ENCODE measurements at regions not wholly inside any gene's neighbourhood (a gene's known extent, or its start where the extent isn't known, plus 50 kb on each side); places are given as distances from the start of the nearest gene placed in this dataset.

DNA sequence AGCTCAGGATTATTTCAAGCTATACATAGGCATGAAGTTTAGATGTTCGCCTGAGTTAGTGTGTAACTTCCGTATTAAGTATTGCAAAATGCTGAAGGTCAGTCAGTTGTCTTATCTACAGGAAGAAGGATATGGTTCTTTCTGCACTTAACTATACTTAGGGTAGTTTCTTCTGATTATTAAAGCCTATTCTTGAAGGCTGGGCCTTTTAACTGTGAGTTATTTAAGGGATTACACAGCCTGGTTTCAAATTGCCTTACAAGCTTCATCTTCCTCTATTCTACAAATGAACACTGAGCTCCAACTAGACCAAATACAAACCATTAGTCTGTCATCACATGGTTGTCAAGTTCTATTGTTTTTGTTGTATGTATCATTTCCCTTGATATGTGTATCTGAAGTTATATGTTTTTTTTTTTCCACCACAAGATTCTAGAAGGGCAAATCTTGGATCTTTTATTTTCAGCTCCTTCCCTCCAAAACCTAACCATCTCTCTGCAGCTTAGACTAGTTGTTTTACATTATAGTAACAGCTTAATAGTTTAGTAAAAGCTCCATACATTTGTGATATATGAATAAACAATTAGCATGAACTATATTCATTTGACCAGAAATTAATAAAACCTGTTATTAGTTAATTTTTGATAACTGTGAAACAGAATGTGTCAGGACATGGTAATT lies 272.9 kb upstream of the KCNMB2 start:
- DNase-seq (ENCODE audit: low spot score), result no peak

DNA sequence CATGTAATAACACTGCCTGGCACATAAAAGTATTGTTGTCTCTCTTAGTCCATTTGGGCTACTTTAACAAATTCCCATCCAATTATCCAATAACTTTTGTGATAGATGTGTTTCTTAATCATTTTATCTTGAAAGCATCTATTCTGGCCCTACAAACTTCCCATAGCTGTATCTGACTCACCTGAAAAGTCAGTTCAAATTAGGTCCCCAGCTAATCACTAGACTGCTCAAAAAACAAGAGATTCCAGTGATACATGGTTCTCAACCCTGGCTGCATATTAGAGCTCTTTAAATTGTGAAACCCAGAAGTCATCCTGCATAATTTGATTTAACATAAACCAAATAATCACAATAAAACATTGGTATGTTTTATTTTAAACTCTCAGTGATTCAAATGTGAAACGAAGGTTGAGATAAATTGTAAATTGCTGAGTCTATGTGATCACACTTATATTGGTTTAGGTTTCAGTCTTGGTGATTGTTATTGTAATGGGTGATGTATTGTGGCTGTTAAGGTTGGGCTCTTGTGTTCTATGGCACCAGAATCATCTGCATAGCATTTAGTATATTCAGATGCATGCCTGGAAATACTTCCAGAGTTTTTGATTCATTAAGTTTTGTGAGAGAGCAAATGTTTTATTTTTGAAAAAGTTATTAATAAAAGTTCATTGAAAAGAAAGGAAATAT lies 268.9 kb upstream of the KCNMB2 start:
- DNase-seq (ENCODE audit: low spot score), result no peak

DNA sequence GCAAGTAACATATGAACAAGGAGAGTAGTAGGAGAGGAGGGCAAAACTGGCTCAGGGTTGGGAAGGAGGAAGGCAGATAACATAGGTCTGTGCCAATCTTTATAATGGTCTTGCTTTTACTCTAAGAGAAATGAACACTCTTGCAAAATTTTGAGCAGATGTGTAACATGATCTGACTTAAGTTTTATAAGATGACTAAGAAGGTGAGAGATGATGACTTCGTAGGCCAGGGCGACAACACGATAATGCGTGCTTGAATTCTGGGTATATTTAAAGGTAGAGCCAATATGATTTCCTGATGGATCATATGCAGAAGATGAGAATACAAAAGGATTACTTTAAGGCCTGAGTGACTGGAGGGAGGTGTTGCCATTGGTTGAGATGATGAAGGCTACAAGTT lies 265.4 kb upstream of the KCNMB2 start:
- DNase-seq (ENCODE audit: low spot score), result no peak

DNA sequence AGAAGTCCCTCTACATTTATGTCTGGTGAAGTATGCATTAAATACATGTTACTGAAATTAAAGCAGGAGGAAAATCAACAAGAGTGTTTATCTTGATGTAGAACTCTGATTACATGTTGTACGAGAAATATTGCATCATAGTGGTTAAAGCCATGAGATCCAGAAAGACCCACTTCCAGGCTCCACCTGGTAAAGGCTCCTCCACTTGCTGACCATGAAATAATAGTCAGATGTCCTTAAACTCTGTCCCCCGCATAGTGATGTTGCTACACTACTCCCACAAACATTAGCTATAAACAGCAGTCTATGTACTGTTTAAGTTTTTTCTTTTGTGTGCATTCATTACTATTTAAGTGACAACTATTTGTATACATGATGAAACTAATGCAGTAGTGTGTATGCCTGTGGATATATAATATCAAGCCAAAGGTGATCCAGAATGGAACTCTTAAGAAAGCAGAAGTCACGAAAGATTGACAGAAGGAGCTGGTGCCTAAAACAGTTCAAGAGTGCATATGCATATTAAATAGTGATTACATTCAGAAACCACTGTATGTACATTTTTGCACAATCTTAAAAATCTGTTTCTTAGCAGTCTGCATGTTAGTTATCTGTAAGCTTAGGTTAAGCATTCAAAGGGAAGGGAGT lies 264.4 kb upstream of the KCNMB2 start:
- DNase-seq (ENCODE audit: low spot score), result no peak

DNA sequence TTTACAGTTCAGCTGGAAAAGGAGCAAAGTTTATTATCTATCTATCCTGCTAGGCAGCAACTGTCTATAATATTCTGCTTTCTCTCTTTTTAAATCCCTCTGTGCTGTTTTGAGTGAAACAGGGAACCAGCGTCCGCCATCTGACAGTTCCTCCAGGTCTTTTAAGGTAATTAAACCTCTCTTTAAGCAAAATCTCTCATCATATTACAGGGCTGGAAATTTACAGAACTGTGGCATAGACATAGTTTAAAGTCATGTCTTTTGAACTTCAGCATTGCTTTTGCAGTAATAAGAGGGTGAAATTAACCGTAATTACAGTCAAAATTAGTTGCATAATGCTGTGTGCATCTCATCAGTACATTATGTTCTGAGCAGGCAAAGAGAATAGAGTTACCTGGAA lies 263.4 kb upstream of the KCNMB2 start:
- no peak for DNase-seq (ENCODE audit: low spot score)

DNA sequence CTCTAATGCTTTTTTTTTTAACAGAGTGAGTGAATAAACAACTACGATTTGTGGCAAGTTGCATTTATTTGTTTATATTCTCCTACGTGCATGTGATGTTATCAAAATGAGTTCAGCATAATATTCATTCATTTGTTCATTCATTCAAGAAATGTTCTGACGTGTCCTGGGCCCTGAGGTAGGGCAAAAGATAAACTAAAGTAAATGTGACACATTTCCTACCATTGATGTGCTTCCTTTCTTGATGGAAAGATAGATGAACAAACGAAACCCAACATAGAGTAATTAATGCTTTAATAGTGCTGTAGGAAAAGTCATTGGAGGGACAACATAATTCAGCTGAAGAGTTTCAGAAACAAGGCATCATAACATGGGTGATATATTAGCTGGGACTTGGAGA lies 261.5 kb upstream of the KCNMB2 start:
- DNase-seq (ENCODE audit: low spot score), result no peak

DNA sequence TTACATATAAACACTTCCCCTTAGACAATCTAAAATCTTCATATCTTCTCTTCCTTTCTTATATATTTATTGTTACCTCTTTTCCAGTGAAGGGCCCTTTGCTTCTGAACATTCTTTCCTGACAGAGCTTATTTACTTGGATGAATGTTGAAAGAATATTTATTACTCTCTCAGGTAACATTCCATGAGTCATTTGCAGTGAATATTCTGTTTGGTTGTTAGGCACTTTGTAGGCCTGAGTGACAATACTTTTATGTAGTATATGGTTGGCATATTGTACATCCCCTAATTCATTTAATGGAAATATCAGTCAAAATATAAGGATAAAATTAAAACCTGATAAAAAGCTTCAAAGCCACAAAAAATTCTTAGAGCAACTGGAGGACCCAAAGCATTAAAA lies 260.9 kb upstream of the KCNMB2 start:
- DNase-seq (ENCODE audit: low spot score), result no peak

DNA sequence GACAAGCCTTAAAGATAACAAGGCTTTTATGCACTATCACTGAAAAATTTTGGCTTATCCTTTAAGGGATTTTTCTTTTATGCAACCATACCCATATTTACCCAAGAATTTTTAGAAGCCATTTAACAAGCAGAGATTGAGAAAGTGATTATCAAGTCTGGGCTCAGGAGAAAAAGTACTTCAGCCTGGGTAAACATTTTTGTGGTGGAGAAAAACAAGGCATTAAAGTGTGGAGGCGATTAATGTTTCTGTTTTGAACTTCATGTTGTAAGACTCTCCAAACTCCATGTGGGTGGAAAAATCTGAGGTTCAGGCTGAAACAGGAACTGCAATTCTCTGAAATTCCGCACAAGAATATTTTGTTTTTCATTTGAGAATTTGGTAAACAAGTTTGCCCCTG lies 260.4 kb upstream of the KCNMB2 start:
- DNase-seq (ENCODE audit: low spot score), result no peak

DNA sequence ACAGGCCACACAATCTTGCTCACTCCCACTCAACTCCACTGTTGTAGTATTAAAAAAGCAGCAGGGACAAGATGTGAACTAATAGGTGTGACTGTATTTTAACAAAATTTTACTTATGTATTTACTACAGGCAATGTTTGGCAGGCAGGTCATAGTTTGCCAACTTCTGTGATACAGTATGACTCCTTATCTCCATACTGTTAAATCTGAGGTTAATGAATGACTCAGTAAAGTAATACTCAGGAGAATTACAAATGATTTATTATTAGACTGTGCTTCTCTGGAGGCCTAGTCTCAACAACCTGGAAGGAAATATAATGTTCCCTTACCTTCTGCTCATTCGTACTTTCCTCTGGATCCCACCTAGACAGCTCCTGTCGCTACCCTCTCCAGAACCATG lies 258.6 kb upstream of the KCNMB2 start:
- DNase-seq (ENCODE audit: low spot score), result no peak

DNA sequence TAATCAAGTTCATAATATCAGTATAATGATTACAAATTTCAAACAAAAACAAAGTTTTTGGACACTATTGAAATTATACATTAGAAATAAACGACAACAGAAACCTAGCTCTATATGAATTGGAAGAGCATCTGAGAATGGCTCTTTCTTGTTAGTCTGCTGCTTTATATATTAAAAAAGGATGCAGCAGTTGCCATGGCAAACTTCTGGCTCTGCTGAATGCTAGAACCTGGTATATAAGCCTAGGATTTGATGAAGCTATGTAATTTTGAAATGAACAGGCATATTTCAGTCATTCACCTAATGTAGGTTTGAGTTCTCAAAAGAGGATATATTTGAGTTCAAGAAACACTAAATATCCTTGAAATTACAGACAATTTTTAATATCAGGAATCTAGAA lies 252.7 kb upstream of the KCNMB2 start:
- DNase-seq (ENCODE audit: low spot score), result no peak

DNA sequence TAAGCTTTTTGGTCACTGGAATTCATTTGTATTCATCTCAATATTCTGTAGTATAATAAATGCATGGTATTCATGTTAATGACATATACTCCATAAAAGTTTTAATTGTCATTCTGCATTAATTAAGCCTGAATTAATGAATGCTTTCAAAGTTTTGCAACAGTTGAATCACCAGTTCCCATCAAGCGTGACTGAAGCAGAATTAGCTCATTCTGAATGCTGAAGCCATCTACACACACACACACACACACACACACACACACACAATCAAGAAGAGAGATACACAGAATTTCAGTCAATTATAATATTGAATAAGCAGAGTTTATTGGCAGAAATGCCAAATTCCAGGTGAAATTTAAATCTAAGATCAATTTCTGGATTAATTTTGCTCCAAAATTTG lies 252.1 kb upstream of the KCNMB2 start:
- DNase-seq (ENCODE audit: low spot score), result no peak

DNA sequence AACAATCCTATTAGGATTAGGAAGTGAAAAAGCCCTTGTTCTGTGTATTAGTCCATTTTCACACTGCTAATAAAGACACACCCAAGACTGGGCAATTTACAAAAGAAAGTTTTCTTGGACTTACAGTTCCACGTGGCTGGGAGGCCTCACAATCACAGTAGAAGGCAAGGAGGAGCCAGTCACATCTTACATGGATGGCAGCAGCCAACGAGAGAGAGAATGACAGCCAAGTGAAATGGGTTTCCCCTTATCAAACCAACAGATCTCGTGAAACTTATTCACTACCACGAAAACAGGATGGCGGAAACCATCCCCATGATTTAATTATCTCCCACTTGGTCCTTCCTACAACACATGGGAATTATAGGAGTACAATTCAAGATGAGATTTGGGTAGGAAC lies 248.2 kb upstream of the KCNMB2 start:
- DNase-seq (ENCODE audit: low spot score), result no peak

DNA sequence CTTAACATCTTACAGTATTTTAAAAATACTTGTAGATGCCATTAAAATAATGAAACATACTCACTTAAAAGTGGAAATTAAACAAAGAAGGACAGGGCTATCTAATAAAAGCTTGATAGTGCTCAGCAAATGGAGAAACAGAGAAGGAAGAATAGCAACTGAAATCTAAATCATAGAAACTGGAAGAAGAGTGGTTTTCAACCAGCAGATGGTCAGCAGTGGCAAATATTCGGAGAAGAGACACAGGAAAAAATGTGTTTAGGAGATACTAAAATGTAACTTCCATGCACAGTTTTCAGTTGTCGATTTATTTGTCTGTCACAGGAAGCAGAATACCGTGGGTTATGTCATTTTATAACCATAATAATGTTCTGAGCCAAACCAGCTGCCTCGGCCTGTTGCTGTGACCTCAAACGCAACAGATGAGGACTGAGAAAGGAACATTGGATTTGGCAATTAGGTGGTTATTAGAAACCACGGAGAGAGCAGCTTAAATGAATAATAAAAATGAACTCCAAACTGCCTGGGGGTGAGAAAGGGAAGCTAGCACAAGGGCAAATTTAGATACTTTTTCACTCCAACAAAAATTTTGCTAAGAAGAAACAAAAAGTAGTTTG lies 246.6 kb upstream of the KCNMB2 start:
- DNase-seq (ENCODE audit: low spot score), result no peak

DNA sequence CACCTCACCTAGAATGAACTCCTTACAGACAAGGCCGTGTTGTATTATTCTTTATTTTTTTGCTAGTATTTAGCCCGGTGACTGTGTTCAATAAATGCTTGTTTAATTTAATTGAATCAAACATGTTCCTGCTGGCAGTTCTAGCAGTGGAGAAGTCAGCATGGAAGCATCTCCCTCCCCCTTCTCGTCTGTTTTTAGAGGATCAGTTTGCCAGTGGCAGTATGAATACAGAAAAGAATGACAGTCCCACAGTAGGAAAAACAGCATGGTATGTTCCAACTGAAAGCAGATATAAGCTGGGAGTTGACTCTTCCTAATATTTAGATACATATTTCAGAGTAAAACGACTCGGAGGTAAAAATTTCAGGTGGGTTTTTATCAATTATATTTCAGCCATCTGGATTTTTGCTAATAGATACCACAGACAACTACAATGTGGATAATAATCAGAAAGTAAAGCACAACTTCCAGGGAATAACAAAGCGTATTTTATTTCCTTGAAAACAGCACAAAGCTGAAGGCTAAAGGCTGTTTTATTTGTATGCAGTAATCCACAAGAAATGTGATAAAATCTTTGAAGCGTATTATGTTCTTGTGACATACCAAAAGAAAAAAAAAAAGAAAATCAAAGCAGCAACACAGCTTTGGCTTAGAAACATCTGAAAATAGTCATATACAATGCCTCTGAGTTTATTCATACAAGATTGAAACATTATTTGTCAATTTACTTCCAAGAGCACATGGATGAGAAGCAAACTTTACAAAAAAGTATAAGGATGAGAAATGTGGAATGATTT lies 244.5 kb upstream of the KCNMB2 start:
- no peak for DNase-seq (ENCODE audit: low spot score)

DNA sequence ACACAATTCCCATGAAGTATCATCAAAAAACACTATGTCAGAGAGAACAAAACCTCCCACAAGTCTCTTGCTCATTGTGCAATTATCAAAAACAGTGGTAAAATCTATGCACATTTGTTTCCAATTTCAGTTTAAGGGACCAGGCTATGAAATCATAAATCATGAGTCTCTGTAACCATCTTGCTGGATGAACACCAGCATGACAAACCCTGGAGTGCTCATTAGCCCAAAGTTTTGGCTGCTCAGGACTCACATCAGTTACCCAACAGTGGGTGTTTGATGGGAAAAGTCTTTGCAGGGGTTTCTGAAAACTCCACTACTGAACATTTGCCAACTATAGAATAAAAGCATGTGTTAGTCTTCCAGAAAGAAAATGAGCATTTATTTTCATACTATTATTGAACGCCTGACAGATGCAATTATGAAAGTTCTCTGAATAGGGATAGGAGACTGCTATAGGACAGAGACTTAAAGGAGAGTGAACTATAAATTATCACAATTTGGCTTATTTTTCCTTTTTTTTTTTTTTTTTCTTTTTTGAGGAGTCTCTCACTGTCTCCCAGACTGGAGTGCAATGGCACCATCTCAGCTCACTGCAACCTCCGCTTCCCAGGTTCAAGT lies 240.8 kb upstream of the KCNMB2 start:
- DNase-seq (ENCODE audit: low spot score), result no peak

DNA sequence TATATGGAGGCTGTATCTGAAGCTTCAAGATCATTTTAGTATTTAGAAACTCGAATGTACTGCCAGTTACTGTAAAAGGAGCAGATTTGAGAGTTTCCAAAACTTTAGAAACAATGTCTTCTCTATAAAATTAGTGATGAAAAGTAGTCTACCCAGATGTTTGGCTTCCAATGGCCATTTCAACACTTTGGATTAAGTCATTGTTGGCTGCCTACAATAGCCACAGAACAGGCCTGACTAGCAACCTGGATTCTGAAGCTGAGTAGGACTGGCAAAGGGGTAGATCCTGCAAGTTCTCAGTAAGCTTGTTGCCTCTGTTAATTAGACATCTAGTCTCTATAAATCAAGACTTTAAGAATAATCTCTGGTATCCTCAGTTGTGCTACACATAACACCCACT lies 239.0 kb upstream of the KCNMB2 start:
- no peak for DNase-seq (ENCODE audit: low spot score)

DNA sequence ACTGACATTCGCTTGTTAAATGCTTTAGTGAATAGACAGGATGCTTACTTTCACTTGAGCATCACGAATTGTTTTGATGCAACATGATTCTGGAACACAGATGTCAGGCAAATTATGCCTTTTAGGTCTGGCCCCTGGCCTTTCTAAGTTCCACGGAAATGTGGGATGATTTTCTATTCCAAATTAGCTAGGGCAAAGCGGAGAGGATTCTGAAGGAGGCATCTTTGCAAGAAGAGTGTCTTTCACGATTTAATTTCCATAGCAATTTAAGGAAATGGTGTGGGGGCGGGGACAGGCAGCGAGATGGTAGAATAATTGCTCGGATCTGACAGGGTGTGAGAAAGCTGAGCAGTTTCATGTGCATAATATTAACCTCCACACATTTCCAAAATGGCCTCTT lies 238.5 kb upstream of the KCNMB2 start:
- no peak for DNase-seq (ENCODE audit: low spot score)

DNA sequence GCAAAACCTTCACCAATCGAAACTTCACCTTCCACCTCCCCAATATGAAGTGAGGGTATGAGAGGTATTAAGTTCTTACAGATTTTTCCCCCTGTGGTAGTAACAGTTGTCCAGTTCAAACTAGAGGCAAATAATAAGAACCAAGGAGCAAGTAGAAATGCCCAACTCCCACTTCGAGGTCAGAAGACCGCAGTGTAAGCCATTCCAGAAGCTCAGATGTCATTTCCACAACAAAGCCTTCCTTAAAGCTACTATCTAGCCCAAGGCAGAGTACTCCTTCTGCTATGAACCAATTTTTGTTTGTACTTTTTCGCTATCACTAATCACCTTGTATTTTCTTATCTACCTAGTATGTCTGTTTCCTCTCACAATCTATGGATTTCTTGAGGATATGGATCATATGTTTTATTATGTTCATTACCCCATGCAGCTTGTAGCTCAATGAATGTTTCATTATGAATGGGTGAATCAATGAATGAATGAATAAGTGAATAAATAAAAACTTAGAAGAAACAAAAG lies 235.7 kb upstream of the KCNMB2 start:
- no peak for DNase-seq (ENCODE audit: low spot score)

DNA sequence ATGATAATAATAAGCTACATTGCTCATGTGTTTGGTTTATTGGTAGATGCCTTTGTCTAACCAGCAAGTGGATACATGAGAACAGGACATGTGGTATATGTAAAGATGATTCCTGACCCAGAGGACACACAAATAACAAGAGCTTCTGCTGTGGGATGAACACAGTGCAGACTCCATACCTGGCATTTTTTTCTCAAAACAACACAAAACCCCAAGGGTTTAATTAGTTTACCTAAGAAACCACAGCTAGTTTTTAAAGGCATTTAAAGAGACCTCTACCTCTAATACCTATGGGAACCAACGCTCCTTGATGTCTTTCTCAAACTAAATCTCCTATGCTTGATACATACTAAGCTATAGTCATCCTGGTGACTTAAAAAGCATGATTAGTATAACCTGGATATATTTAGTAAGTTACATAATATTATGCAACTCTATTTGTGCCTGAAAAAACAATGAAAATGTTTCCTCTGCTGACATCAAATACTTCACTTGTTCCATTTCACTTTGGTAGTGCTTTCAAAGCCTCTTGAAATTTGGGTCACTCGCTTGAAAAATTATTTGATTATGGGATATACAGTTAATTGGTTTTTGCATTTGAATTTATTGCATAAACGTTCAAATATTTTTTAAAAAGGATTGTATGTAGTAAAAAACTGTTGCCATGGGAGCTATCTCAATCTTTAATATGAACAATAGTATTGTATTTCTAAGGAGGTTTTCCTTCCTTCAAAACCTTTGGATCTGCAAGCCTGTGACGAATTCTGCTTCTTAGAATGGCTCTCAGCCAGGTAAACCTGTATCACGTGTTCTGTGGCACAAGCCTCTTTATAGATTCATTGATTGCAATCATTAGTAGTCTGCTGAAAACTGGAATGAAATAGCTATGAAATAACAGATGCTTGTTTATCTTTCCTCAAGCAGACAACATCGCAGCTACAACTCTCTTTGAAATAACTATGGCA lies 233.0 kb upstream of the KCNMB2 start:
- DNase-seq (ENCODE audit: low spot score), result no peak

DNA sequence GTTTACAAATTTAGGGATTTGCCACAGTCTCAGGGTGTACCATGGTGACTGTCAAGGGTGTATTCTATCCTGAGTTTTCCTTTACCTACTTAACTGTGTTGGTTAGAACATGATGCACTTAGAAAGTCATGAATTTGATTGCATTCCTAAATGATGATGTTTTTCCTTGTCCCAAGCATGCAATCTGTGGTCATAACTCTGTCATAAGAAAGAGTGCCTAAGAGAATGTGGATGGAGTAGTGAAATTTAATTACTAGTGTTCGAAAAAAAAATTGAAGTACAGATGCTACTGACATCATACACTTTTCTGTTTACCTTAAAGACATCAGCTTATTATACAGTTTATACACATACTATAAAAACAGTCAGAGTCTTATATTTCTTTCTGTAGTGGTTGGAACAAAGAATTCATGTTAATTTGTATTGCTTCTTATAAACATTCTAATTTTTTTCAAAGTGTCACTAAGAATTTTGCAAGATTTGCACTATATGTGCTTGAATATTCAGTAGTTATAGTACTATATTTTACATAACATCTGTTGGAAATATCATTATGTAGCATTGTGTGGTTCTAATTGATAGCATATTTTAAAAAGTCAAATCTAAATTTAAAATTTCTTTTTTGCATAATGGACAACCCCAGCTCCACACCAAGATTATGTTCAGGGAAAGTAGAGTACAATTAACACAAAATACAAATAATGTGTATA lies 231.3 kb upstream of the KCNMB2 start:
- peak; percentile 20 for DNase-seq (ENCODE audit: low spot score)
